ENCODE measurements at regions not wholly inside any gene's neighbourhood (a gene's known extent, or its start where the extent isn't known, plus 50 kb on each side); places are given as distances from the start of the nearest gene placed in this dataset.

GRCh38 chr2:62304429-62305417, 108.8 kb downstream of the B3GNT2 start:
- Histone ChIP-seq H3K27me3 (ENCODE audit: insufficient read depth, low read length) (no peaks in the 10 kb centered on the region), H3K4me3 (ENCODE audit: insufficient read depth, low read length) (no peak overlapping the region), H3K4me2 (ENCODE audit: insufficient read depth, low read length) (no peak overlapping the region), H3K4me1 (ENCODE audit: insufficient read depth, low read length) (peaks cover 4% of the 10 kb centered on the region), H3K79me2 (ENCODE audit: insufficient read depth, low read length) (no peaks in the 10 kb centered on the region), H3K9me3 (ENCODE audit: low read depth, low read length) (no peaks in the 10 kb centered on the region), H3K27ac (ENCODE audit: low read depth, low read length) (no peak overlapping the region), H3K36me3 (ENCODE audit: insufficient read depth, low read length) (no peaks in the 10 kb centered on the region), H4K20me1 (ENCODE audit: insufficient read depth, low read length) (no peaks in the 10 kb centered on the region), H2AFZ (ENCODE audit: low read length) (peak overlapping the region; percentile 10)
- DNase-seq (ENCODE audit: insufficient read length, low spot score, missing footprints): peak; percentile 87
- TF ChIP-seq, protein P1, sequence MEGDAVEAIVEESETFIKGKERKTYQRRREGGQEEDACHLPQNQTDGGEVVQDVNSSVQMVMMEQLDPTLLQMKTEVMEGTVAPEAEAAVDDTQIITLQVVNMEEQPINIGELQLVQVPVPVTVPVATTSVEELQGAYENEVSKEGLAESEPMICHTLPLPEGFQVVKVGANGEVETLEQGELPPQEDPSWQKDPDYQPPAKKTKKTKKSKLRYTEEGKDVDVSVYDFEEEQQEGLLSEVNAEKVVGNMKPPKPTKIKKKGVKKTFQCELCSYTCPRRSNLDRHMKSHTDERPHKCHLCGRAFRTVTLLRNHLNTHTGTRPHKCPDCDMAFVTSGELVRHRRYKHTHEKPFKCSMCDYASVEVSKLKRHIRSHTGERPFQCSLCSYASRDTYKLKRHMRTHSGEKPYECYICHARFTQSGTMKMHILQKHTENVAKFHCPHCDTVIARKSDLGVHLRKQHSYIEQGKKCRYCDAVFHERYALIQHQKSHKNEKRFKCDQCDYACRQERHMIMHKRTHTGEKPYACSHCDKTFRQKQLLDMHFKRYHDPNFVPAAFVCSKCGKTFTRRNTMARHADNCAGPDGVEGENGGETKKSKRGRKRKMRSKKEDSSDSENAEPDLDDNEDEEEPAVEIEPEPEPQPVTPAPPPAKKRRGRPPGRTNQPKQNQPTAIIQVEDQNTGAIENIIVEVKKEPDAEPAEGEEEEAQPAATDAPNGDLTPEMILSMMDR (IDR thresholded peaks at IDR 0.05; ENCODE audit: extremely low read depth, low read depth, low read length): no peak

DNA sequence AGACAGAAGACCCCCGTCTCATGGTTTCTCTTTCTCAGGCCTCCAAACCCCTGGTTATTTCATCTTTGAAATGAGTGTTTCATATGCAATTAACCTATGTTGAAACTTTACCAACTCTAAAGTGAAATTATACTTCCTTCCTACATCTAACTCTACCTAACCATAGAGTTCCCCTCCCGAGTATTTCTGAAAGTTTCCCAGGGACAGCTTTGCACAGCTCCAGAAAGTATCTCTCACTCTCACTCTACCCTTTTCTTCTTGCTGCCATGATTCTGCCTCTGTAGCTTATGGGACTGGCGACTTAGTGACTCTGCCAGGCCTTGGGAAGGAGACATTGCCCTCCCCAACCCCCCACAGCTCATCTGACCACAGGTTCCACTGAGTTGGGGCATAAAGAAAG, 107.9 kb downstream of the B3GNT2 start:
- TF ChIP-seq, protein P1 (IDR thresholded peaks at IDR 0.05; ENCODE audit: extremely low read depth, low read depth, low read length): no peak
- no peak overlapping the region for H2AFZ ChIP-seq (ENCODE audit: low read length)

GRCh38 chr2:62302631-62303435, 106.9 kb downstream of the B3GNT2 start:
- no peaks in the 10 kb centered on the region for H3K79me2 ChIP-seq (ENCODE audit: insufficient read depth, low read length)
- no peak for DNase-seq (ENCODE audit: insufficient read length, low spot score, missing footprints)
- no peak overlapping the region for H3K4me2 ChIP-seq (ENCODE audit: insufficient read depth, low read length)
- no peaks in the 10 kb centered on the region for H3K27me3 ChIP-seq (ENCODE audit: insufficient read depth, low read length)
- TF ChIP-seq, protein P1 (IDR thresholded peaks at IDR 0.05; ENCODE audit: extremely low read depth, low read depth, low read length): no peak
- peaks cover 4% of the 10 kb centered on the region for H3K4me1 ChIP-seq (ENCODE audit: insufficient read depth, low read length)
- no peak overlapping the region for H3K27ac ChIP-seq (ENCODE audit: low read depth, low read length)
- no peaks in the 10 kb centered on the region for H4K20me1 ChIP-seq (ENCODE audit: insufficient read depth, low read length)
- no peak overlapping the region for H2AFZ ChIP-seq (ENCODE audit: low read length)
- no peak overlapping the region for H3K4me3 ChIP-seq (ENCODE audit: insufficient read depth, low read length)
- no peaks in the 10 kb centered on the region for H3K9me3 ChIP-seq (ENCODE audit: low read depth, low read length)
- no peaks in the 10 kb centered on the region for H3K36me3 ChIP-seq (ENCODE audit: insufficient read depth, low read length)

More for the DNA sequence above, 107.9 kb downstream of the B3GNT2 start:
- peaks cover 4% of the 10 kb centered on the region for H3K4me1 ChIP-seq (ENCODE audit: insufficient read depth, low read length)
- H3K4me2 ChIP-seq (ENCODE audit: insufficient read depth, low read length): no peak overlapping the region
- H3K4me3 ChIP-seq (ENCODE audit: insufficient read depth, low read length): no peak overlapping the region
- no peak for DNase-seq (ENCODE audit: insufficient read length, low spot score, missing footprints)
- no peaks in the 10 kb centered on the region for H4K20me1 ChIP-seq (ENCODE audit: insufficient read depth, low read length)
- H3K36me3 ChIP-seq (ENCODE audit: insufficient read depth, low read length): no peaks in the 10 kb centered on the region
- no peaks in the 10 kb centered on the region for H3K9me3 ChIP-seq (ENCODE audit: low read depth, low read length)
- H3K79me2 ChIP-seq (ENCODE audit: insufficient read depth, low read length): no peaks in the 10 kb centered on the region
- no peaks in the 10 kb centered on the region for H3K27me3 ChIP-seq (ENCODE audit: insufficient read depth, low read length)
- H3K27ac ChIP-seq (ENCODE audit: low read depth, low read length): no peak overlapping the region

All from osteoblast (primary cell).